Stimulated activated CD8-positive, alpha-beta memory T cell treated with anti-CD3 and anti-CD28 coated beads, Interleukin-7, amount 100 ng/mL, for 1 hour (primary cell): ENCODE measurements at regions not wholly inside any gene's neighbourhood (a gene's known extent, or its start where the extent isn't known, plus 50 kb on each side); places are given as distances from the start of the nearest gene placed in this dataset.
"Not testable (repeated sequence)": the region's sequence is repeated elsewhere in the genome, so short reads cannot be mapped to it uniquely, and the experiment has no call there.

Experiments used
- DNase-seq, 2 donors: peaks; one replicate each; pipeline ENCODE4 v3.0.0-alpha.2; 2020; ENCODE audit warnings: low read depth in 2 of 2

- DNase-seq: no peak
Observed at GRCh38 chr16:58882292-58882691, 148.2 kb upstream of the GOT2 start.

DNA sequence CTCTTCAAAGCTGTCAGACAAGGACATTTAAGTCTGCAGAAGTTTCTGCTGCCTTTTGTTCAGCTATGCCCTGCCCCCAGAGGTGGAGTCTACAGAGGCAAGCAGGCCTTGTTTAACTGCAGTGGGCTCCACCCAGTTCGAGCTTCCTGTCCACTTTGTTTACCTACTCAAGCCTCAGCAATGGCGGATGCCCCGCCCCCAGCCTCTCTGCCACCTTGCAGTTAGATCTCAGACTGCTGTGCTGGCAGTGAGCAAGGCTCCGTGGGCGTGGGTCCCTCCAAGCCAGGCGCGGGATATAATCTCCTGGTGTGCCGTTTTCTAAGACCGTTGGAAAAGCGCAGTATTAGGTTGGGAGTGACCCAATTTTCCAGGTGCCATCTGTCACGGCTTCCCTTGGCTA lies 144.5 kb upstream of the GOT2 start:
- DNase-seq: not testable (repeated sequence)

DNA sequence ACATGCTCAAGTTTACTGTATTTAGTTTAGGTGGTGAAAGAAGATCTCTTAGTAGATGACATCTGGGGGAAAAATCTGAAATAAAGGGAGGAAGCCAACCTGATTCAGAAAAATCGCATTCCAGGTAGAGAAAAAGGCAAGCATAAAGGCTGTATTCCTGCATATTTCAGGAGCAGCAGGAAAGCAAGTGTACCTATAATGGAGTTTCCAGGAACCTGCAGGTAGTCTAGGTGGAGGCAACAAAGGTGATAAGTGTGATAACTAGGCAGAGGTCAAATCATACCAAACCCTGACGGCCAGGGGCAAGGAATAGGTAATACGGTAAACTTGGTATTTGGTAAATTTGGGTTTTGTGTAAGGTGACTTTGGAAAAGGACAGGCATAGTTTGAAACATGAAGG lies 132.8 kb upstream of the GOT2 start:
- DNase-seq: no peak

DNA sequence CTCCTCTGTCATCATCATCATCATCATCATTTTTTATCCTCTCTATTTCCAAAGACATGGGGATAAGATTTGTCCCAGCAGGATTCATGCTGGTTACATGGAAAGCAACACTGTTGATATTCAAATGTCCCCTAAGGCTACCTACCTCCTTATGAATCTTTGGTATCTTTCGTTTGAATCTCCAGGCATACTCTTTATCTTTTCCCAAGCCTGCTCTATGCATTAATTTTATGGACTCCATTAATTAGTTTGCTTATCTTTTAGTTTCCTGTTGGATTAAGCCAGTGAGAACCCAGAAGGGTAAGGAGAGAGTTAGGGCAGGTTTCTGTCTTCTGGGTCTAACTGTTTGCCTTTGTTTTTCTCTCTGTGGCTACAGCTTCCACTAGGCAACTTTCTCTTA lies 129.6 kb upstream of the GOT2 start:
- DNase-seq: no peak

DNA sequence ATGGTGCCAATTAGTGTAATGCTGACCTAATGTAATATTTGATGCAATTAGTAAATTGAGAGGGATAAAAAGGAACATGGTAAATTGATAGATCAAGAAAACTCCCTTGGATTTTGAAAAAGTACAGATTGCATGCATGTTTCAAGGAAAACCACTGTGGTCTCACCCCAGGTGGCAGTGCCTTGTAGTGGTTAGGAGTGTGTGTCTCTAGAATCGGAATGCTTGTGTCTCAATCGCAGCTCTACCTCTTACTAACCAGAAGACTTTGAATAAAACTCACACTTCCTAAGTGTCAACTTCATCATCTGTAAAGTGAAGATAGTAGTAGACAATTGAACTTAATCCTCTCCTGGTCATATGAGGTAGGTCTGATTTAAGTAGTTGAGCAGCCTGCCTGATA lies 128.9 kb upstream of the GOT2 start:
- no peak for DNase-seq

DNA sequence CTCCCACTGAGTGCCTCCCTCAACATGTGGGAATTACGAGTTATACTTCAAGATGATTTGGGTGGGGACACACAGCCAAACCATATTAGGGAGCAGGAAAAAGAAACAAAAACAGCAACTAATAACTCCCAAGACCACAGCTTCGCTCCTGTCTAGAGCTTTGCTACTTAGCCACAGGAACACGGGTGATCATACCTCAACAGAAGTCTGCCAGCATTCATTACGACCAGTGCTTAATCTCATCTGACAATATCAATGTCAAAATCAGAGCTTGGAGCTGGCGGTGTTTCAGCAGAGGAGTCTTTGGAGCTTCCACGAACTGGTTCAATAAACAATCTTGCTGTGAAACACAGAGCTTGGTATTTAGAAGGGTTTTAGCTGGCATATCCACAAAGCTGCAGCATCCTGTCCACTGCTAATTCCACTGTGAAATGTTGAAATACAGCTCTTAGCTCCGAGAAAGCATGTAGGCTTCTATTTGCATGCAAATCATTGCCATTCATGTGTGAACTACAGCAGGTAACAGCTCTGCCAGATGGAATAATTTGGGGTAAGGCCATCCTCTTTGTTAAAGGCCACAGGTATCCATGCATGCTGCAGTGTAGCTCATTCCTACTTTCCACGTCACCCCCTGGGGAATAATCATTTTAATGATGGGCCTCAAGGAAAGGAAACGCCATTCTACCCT lies 128.4 kb upstream of the GOT2 start:
- DNase-seq: no peak

- no peak for DNase-seq
Observed at GRCh38 chr16:58859958-58860669, 126.0 kb upstream of the GOT2 start.

- not testable (repeated sequence) for DNase-seq
Observed at GRCh38 chr16:58858577-58858976, 124.5 kb upstream of the GOT2 start.

- no peak for DNase-seq
Observed at GRCh38 chr16:58855291-58855863, 121.3 kb upstream of the GOT2 start.

GRCh38 chr16:58853854-58854791 lies 120.0 kb upstream of the GOT2 start:
- no peak for DNase-seq

- DNase-seq: no peak
Observed at GRCh38 chr16:58850678-58851020, 116.5 kb upstream of the GOT2 start.

- DNase-seq: no peak
Observed at GRCh38 chr16:58850019-58850677, 116.0 kb upstream of the GOT2 start.

- DNase-seq: no peak
Observed at GRCh38 chr16:58848662-58849002, 114.5 kb upstream of the GOT2 start.

DNA sequence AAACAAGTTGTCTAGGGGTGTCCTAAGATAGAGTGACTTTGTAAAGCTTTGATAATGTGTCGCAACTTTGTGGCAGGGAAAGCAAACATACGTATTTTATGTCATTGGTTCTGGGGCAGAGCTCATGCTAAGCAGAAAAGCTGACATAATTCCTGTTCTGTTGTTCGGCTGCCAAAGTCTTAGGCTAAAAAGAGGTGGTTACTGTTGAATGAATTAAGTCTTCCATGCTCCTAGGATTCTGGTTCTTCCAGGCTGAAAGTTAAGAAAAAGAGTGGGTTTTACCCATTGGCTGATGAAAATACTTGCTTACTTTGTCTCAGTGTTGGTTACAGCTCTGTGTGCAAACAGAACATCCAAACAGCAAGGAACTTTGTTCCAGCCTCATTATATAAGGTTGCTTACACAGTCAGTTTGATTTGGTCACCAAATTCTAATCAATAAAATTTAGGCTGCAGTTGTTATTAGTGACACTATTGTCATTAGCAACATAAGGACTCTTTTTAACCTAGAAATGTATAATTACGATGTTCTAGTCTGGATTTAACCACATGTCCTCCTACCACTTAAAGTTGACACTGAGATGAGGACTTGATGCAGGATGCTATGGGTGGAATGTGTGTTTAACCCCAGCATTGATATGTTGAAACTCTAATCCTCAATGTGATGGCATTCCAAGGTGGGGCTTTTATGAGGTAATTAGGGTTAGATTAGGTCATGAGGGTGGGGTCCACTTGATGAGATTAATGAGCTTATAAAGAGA lies 114.0 kb upstream of the GOT2 start:
- no peak for DNase-seq

DNA sequence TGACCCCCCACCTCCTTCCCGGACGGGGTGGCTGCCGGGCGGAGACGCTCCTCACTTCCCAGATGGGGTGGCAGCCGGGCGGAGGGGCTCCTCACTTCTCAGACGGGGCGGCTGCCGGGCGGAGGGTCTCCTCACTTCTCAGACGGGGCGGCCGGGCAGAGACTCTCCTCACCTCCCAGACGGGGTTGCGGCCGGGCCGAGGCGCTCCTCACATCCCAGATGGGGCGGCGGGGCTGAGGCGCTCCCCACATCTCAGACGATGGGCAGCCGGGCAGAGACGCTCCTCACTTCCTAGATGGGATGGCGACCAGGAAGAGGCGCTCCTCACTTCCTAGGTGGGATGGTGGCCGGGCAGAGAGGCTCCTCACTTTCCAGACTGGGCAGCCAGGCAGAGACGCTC lies 112.1 kb upstream of the GOT2 start:
- not testable (repeated sequence) for DNase-seq

DNA sequence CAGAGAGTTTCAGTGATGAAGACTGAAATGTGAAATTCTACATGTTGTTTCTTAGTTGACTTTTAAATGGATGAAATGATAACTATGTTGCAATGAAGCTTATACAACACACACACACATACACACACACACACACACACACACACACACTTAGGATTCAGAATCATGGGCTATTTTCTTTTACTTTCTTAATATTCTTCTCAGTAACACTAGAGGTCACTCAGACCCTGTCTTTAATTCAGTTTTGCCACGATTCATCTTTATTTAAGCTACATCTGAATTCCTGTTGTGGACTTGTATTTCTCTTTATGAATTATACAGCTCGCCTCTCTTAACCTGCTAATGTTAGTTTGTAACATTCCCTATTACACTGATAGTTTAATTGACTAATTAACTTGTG lies 109.6 kb upstream of the GOT2 start:
- no peak for DNase-seq

DNA sequence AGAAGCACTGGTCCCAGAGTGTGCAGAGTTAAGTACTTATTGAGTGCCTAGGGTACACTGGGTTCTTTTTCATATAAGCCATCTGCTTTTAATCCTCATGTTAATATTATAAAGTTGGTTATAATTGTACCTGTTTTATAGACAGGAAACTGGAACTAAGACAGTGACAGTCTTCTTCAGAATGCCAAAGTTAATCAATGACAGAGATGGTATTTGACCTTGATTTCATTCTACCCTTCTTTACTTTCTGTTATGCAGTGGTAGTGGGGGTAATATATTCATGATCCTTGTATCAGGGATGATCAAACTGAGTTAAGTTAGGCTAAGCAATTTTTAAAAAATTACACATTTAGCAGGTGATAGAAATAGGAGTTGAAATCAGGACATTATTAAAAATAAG lies 108.6 kb upstream of the GOT2 start:
- DNase-seq: no peak

DNA sequence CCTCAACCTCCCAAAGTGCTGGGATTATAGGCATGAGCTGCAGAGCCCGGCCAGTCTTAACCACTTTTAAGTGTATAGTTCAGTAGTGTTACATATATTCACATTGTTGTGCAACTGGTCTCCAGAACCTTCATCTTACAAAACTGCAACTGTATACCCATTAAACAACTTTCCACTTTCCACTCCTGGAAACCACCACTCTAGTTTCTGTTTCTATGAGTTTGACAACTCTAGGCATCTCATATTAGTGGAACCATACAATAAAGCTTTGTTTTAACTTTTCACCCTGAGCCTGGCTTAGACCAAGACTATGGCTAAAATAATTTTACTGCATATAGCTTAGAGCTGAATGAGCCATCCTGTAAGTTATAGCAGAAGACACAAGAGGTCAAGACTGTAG lies 108.0 kb upstream of the GOT2 start:
- no peak for DNase-seq

DNA sequence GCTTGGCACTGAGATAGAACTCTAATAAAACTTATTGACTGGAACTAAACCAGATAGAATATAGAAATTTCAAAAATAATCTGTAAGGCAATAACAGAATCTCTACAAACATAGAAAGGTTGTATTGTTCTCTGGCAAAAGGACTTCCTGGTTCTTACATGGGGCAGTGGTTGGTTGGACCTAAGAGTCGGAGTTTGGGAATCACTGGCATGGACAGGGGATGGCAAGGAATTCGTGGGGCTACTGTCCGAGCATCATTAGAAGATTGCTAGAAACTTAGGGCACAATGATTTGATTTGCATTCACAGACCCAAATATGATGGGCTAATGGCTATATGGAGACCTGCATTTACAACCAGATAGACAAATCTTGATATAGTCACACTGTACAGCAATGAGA lies 103.8 kb upstream of the GOT2 start:
- no peak for DNase-seq

GRCh38 chr16:58836427-58836826 lies 102.3 kb upstream of the GOT2 start:
- no peak for DNase-seq

- DNase-seq: no peak
Observed at GRCh38 chr16:58832386-58832895, 98.3 kb upstream of the GOT2 start.
